ENCODE measurements at regions not wholly inside any gene's neighbourhood (a gene's known extent, or its start where the extent isn't known, plus 50 kb on each side); places are given as distances from the start of the nearest gene placed in this dataset.

DNA sequence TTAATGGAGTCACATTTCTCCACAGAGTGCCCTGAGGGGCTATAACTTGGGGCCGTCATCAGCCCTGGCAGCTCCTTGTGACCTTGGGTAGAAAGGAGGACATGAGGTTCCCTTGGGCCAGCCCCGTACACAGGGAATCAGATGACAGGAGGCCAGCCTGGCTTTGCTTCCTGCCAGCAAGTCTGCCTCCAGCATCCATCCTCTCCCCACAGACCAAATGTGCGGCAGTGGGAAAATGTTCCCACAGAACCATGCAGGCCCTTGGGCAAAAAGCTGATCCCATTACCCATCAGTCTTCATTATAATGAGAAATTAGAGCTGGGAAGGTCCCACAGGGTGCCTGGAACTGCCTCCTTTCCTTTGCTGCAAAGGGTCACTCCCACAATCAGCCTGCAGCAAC lies 908.3 kb downstream of the GRID1 start:
- TF ChIP-seq CTCF (IDR thresholded peaks at IDR 0.05; ENCODE audit: poor library complexity) (no peak), EZH2 (IDR thresholded peaks at IDR 0.05; ENCODE audit: borderline replicate concordance) (no peak), EZH2phosphoT487 (IDR thresholded peaks at IDR 0.05; ENCODE audit: low read depth, severe bottlenecking, unreplicated experiment) (no peak)
